IMR-90 (cell line): ENCODE measurements at regions not wholly inside any gene's neighbourhood (a gene's known extent, or its start where the extent isn't known, plus 50 kb on each side); places are given as distances from the start of the nearest gene placed in this dataset.

Source experiments
- CEBPB ChIP-seq: IDR thresholded peaks from 2 replicates; pipeline ENCODE4 v1.6.1; 2012; ENCODE audit warnings: low read depth, low read length, improper control_type of control experiment
- CTCF ChIP-seq: conservative IDR thresholded peaks from 2 replicates; pipeline ENCODE4 v1.5.1; 2012; ENCODE audit warnings: mild to moderate bottlenecking, low read depth, low read length, improper control_type of control experiment
- ELK1 ChIP-seq: fragments of 150-350 bp; IDR thresholded peaks from 2 replicates; pipeline ENCODE4 v1.6.1; 2016; ENCODE audit warnings: low read depth, mild to moderate bottlenecking, low read length, moderate library complexity, borderline replicate concordance
- MAZ ChIP-seq: IDR thresholded peaks from 2 replicates; pipeline ENCODE4 v1.6.1; 2012; ENCODE audit warnings: low read depth, mild to moderate bottlenecking, low read length, improper control_type of control experiment, moderate library complexity, borderline replicate concordance
- POLR2A ChIP-seq: IDR thresholded peaks from 2 replicates; pipeline ENCODE4 v1.6.1; 2012; ENCODE audit warnings: mild to moderate bottlenecking, low read depth, low read length
- RAD21 ChIP-seq: IDR thresholded peaks from 2 replicates; pipeline ENCODE4 v1.6.1; 2012; ENCODE audit warnings: low read length, improper control_type of control experiment
- RFX5 ChIP-seq: IDR thresholded peaks from 2 replicates; pipeline ENCODE4 v1.8.0; 2012; ENCODE audit warnings: low read depth, mild to moderate bottlenecking, low read length, moderate library complexity
- SMC3 ChIP-seq: fragments of 150-350 bp; IDR thresholded peaks from 2 replicates; pipeline ENCODE4 v1.6.1; 2016; ENCODE audit warnings: low read depth, mild to moderate bottlenecking, antibody characterized with exemption, low read length, moderate library complexity

GRCh38 chr10:56090914-56091540 lies 270.0 kb downstream of the ZWINT start:
- no peak for TF ChIP-seq RFX5
- TF ChIP-seq POLR2A = no peak
- TF ChIP-seq CTCF = no peak
- no peak for TF ChIP-seq ELK1
- TF ChIP-seq SMC3 = no peak
- no peak for TF ChIP-seq RAD21
- TF ChIP-seq CEBPB = no peak
- TF ChIP-seq MAZ = no peak
